ENCODE measurements at regions not wholly inside any gene's neighbourhood (a gene's known extent, or its start where the extent isn't known, plus 50 kb on each side); places are given as distances from the start of the nearest gene placed in this dataset.
"Not testable (repeated sequence)": the region's sequence is repeated elsewhere in the genome, so short reads cannot be mapped to it uniquely, and the experiment has no call there.

GRCh38 chr3:95476534-95476933 is 1337.9 kb upstream of the EPHA6 start:
- no peak for DNase-seq (ENCODE audit: low spot score)
- Mint-ChIP-seq H3K27ac (no peak overlapping the region), H3K9me3 (peaks cover 4% of the 10 kb centered on the region), H3K36me3 (ENCODE audit: low read depth) (no peaks in the 10 kb centered on the region), H3K4me3 (no peak overlapping the region), H3K27me3 (ENCODE audit: low read depth) (no peaks in the 10 kb centered on the region), H3K4me1 (ENCODE audit: low read depth) (no peaks in the 10 kb centered on the region)

GRCh38 chr3:95506174-95506573 is 1308.2 kb upstream of the EPHA6 start:
- no peak overlapping the region for H3K27ac Mint-ChIP-seq
- DNase-seq (ENCODE audit: low spot score) = no peak
- no peaks in the 10 kb centered on the region for H3K36me3 Mint-ChIP-seq (ENCODE audit: low read depth)
- no peaks in the 10 kb centered on the region for H3K4me1 Mint-ChIP-seq (ENCODE audit: low read depth)
- H3K27me3 Mint-ChIP-seq (ENCODE audit: low read depth) = no peaks in the 10 kb centered on the region
- peaks cover 5% of the 10 kb centered on the region for H3K9me3 Mint-ChIP-seq
- H3K4me3 Mint-ChIP-seq = no peak overlapping the region

GRCh38 chr3:95508124-95508523 is 1306.3 kb upstream of the EPHA6 start:
- Mint-ChIP-seq H3K4me1 (ENCODE audit: low read depth) (no peaks in the 10 kb centered on the region), H3K36me3 (ENCODE audit: low read depth) (no peaks in the 10 kb centered on the region), H3K9me3 (peaks cover 5% of the 10 kb centered on the region), H3K27ac (no peak overlapping the region), H3K27me3 (ENCODE audit: low read depth) (no peaks in the 10 kb centered on the region), H3K4me3 (no peak overlapping the region)
- DNase-seq (ENCODE audit: low spot score) = no peak

GRCh38 chr3:95511828-95512227 is 1302.6 kb upstream of the EPHA6 start:
- no peaks in the 10 kb centered on the region for H3K4me1 Mint-ChIP-seq (ENCODE audit: low read depth)
- DNase-seq (ENCODE audit: low spot score) = no peak
- H3K27ac Mint-ChIP-seq = no peak overlapping the region
- no peak overlapping the region for H3K4me3 Mint-ChIP-seq
- peaks cover 2% of the 10 kb centered on the region for H3K9me3 Mint-ChIP-seq
- H3K27me3 Mint-ChIP-seq (ENCODE audit: low read depth) = no peaks in the 10 kb centered on the region
- H3K36me3 Mint-ChIP-seq (ENCODE audit: low read depth) = no peaks in the 10 kb centered on the region

GRCh38 chr3:95514260-95514659 is 1300.1 kb upstream of the EPHA6 start:
- no peak for DNase-seq (ENCODE audit: low spot score)
- Mint-ChIP-seq H3K9me3 (no peaks in the 10 kb centered on the region), H3K27me3 (ENCODE audit: low read depth) (no peaks in the 10 kb centered on the region), H3K36me3 (ENCODE audit: low read depth) (no peaks in the 10 kb centered on the region), H3K4me3 (no peak overlapping the region), H3K4me1 (ENCODE audit: low read depth) (no peaks in the 10 kb centered on the region), H3K27ac (no peak overlapping the region)

- H3K4me1 Mint-ChIP-seq (ENCODE audit: low read depth) = no peaks in the 10 kb centered on the region
- no peaks in the 10 kb centered on the region for H3K36me3 Mint-ChIP-seq (ENCODE audit: low read depth)
- DNase-seq (ENCODE audit: low spot score) = no peak
- H3K27ac Mint-ChIP-seq = no peak overlapping the region
- H3K4me3 Mint-ChIP-seq = no peak overlapping the region
- no peaks in the 10 kb centered on the region for H3K27me3 Mint-ChIP-seq (ENCODE audit: low read depth)
- peaks cover 6% of the 10 kb centered on the region for H3K9me3 Mint-ChIP-seq
These were observed 1293.0 kb upstream of the EPHA6 start for GRCh38 chr3:95521396-95521795.

- no peak overlapping the region for H3K4me3 Mint-ChIP-seq
- H3K27ac Mint-ChIP-seq = no peak overlapping the region
- no peak for DNase-seq (ENCODE audit: low spot score)
- H3K27me3 Mint-ChIP-seq (ENCODE audit: low read depth) = no peaks in the 10 kb centered on the region
- H3K9me3 Mint-ChIP-seq = peaks cover 6% of the 10 kb centered on the region
- H3K4me1 Mint-ChIP-seq (ENCODE audit: low read depth) = no peaks in the 10 kb centered on the region
- H3K36me3 Mint-ChIP-seq (ENCODE audit: low read depth) = no peaks in the 10 kb centered on the region
These were observed 1291.9 kb upstream of the EPHA6 start for GRCh38 chr3:95522449-95522848.

- no peak for DNase-seq (ENCODE audit: low spot score)
- Mint-ChIP-seq H3K27ac (no peak overlapping the region), H3K9me3 (peaks cover 10% of the 10 kb centered on the region), H3K27me3 (ENCODE audit: low read depth) (no peaks in the 10 kb centered on the region), H3K4me3 (no peak overlapping the region), H3K4me1 (ENCODE audit: low read depth) (no peaks in the 10 kb centered on the region), H3K36me3 (ENCODE audit: low read depth) (no peaks in the 10 kb centered on the region)
These were observed 1274.4 kb upstream of the EPHA6 start for GRCh38 chr3:95539950-95540483.

GRCh38 chr3:95565502-95565901 is 1248.9 kb upstream of the EPHA6 start:
- Mint-ChIP-seq H3K9me3 (peaks cover 20% of the 10 kb centered on the region), H3K4me1 (ENCODE audit: low read depth) (no peaks in the 10 kb centered on the region), H3K36me3 (ENCODE audit: low read depth) (no peaks in the 10 kb centered on the region), H3K27ac (no peak overlapping the region), H3K4me3 (no peak overlapping the region), H3K27me3 (ENCODE audit: low read depth) (no peaks in the 10 kb centered on the region)
- no peak for DNase-seq (ENCODE audit: low spot score)

- Mint-ChIP-seq H3K27me3 (ENCODE audit: low read depth) (no peaks in the 10 kb centered on the region), H3K4me1 (ENCODE audit: low read depth) (no peaks in the 10 kb centered on the region), H3K27ac (no peak overlapping the region), H3K4me3 (no peak overlapping the region), H3K9me3 (peaks cover 20% of the 10 kb centered on the region), H3K36me3 (ENCODE audit: low read depth) (no peaks in the 10 kb centered on the region)
- DNase-seq (ENCODE audit: low spot score) = no peak
These were observed 1247.0 kb upstream of the EPHA6 start for GRCh38 chr3:95567346-95567745.

- H3K4me1 Mint-ChIP-seq (ENCODE audit: low read depth) = no peaks in the 10 kb centered on the region
- no peak overlapping the region for H3K27ac Mint-ChIP-seq
- H3K4me3 Mint-ChIP-seq = no peak overlapping the region
- peaks cover 25% of the 10 kb centered on the region for H3K9me3 Mint-ChIP-seq
- no peak for DNase-seq (ENCODE audit: low spot score)
- no peaks in the 10 kb centered on the region for H3K36me3 Mint-ChIP-seq (ENCODE audit: low read depth)
- no peaks in the 10 kb centered on the region for H3K27me3 Mint-ChIP-seq (ENCODE audit: low read depth)
These were observed 1227.6 kb upstream of the EPHA6 start for GRCh38 chr3:95586754-95587153.

- H3K27me3 Mint-ChIP-seq (ENCODE audit: low read depth); H3K4me3 Mint-ChIP-seq; H3K4me1 Mint-ChIP-seq (ENCODE audit: low read depth); H3K36me3 Mint-ChIP-seq (ENCODE audit: low read depth); H3K27ac Mint-ChIP-seq; DNase-seq (ENCODE audit: low spot score): not testable (repeated sequence)
- H3K9me3 Mint-ChIP-seq = peaks cover 23% of the 10 kb centered on the region
These were observed 1226.8 kb upstream of the EPHA6 start for GRCh38 chr3:95587641-95588040.

GRCh38 chr3:95588473-95588872 is 1225.9 kb upstream of the EPHA6 start:
- H3K36me3 Mint-ChIP-seq (ENCODE audit: low read depth) = no peaks in the 10 kb centered on the region
- H3K4me3 Mint-ChIP-seq = no peak overlapping the region
- H3K27ac Mint-ChIP-seq = no peak overlapping the region
- DNase-seq (ENCODE audit: low spot score) = no peak
- peaks cover 21% of the 10 kb centered on the region for H3K9me3 Mint-ChIP-seq
- H3K27me3 Mint-ChIP-seq (ENCODE audit: low read depth) = no peaks in the 10 kb centered on the region
- H3K4me1 Mint-ChIP-seq (ENCODE audit: low read depth) = no peaks in the 10 kb centered on the region

- Mint-ChIP-seq H3K9me3 (peaks cover 5% of the 10 kb centered on the region), H3K4me1 (ENCODE audit: low read depth) (no peaks in the 10 kb centered on the region), H3K27me3 (ENCODE audit: low read depth) (no peaks in the 10 kb centered on the region), H3K27ac (no peak overlapping the region), H3K4me3 (no peak overlapping the region), H3K36me3 (ENCODE audit: low read depth) (no peaks in the 10 kb centered on the region)
- DNase-seq (ENCODE audit: low spot score) = no peak
These were observed 1218.8 kb upstream of the EPHA6 start for GRCh38 chr3:95595416-95596075.

- H3K27me3 Mint-ChIP-seq (ENCODE audit: low read depth) = no peaks in the 10 kb centered on the region
- no peak overlapping the region for H3K4me3 Mint-ChIP-seq
- no peaks in the 10 kb centered on the region for H3K4me1 Mint-ChIP-seq (ENCODE audit: low read depth)
- no peaks in the 10 kb centered on the region for H3K36me3 Mint-ChIP-seq (ENCODE audit: low read depth)
- peaks cover 52% of the 10 kb centered on the region for H3K9me3 Mint-ChIP-seq
- H3K27ac Mint-ChIP-seq = no peak overlapping the region
- DNase-seq (ENCODE audit: low spot score) = no peak
These were observed 1206.5 kb upstream of the EPHA6 start for GRCh38 chr3:95607926-95608325.

Data from T-helper 2 cell treated with Interferon-gamma antibody and Interleukin-4, amounts not matched to agents 5 μg/mL and 100 μg/mL, for 36 hours (primary cell).